Left lung (tissue), 4 donors: ENCODE measurements at regions not wholly inside any gene's neighbourhood (a gene's known extent, or its start where the extent isn't known, plus 50 kb on each side); places are given as distances from the start of the nearest gene placed in this dataset.
"Not testable (repeated sequence)": the region's sequence is repeated elsewhere in the genome, so short reads cannot be mapped to it uniquely, and the experiment has no call there.

ENCODE experiments used
- ATAC-seq: fragments of 200-7000 bp; cut with Tn5 transposase; one replicate; pipeline ENCODE4 v1.9.1; 2020; ENCODE audit warnings: moderate library complexity
- DNase-seq, 4 donors: peaks; one replicate each; pipeline ENCODE4 v3.0.0-alpha.2; 2013 to 2020
- H3K27ac ChIP-seq, 2 donors: fragments of 200-600 bp; sonication (generic) in 1 of 2; one replicate each; pipeline versions ENCODE4 v1.5.0 to v1.8.0; 2020 to 2021
- H3K27me3 ChIP-seq, 2 donors: fragments of 200-600 bp; sonication (generic) in 1 of 2; one replicate each; pipeline versions ENCODE4 v1.5.0 to v1.8.0; 2020 to 2021
- H3K36me3 ChIP-seq, 2 donors: fragments of 200-600 bp; sonication (generic) in 1 of 2; one replicate each; pipeline versions ENCODE4 v1.5.0 to v1.8.0; 2020 to 2021
- H3K4me1 ChIP-seq, 2 donors: fragments of 200-600 bp; one replicate each; pipeline ENCODE4 v1.8.0; 2021
- H3K4me3 ChIP-seq, 2 donors: fragments of 200-600 bp; sonication (generic) in 1 of 2; one replicate each; pipeline versions ENCODE4 v1.5.0 to v1.8.0; 2020 to 2021; ENCODE audit warnings: mild to moderate bottlenecking in 1 of 2
- H3K9me3 ChIP-seq, 2 donors: fragments of 200-600 bp; sonication (generic) in 1 of 2; one replicate each; pipeline versions ENCODE4 v1.5.0 to v1.8.0; 2020 to 2021
- CTCF ChIP-seq, 2 donors: fragments of 200-600 bp; sonication (generic) in 1 of 2; IDR thresholded peaks; one replicate each; pipeline versions ENCODE4 v1.5.0 to v1.8.0; 2021; ENCODE audit warnings: antibody characterized with exemption in 2 of 2
- intact Hi-C, 2 donors: fragments of 100-400 bp; cut with DNase I; formaldehyde crosslinking; loops; one replicate each; pipeline versions ENCODE4 v1.11.2 to v1.14.2; 2022
- donor health status: DM: no; HTN: yes; CAD: no.
- donor health status: DM: no; HTN: no; CAD: no.

- no peak for TF ChIP-seq CTCF (IDR thresholded peaks at IDR 0.05)
- H3K4me1 ChIP-seq, result no peaks in the 10 kb centered on the region
- DNase-seq, result no peak
- no peak for ATAC-seq
- no peaks in the 10 kb centered on the region for H3K36me3 ChIP-seq
- intact Hi-C loops, result no loop called here
- peaks cover 0 to 44% of the 10 kb centered on the region in 2 donors for H3K27me3 ChIP-seq
- H3K27ac ChIP-seq, result no peak overlapping the region
- no peaks in the 10 kb centered on the region for H3K9me3 ChIP-seq
- H3K4me3 ChIP-seq, result no peak overlapping the region
Measured at GRCh38 chr5:154540600-154540999, 62.6 kb upstream of the HAND1 start.

- DNase-seq, result no peak
- no peak for TF ChIP-seq CTCF (IDR thresholded peaks at IDR 0.05)
- no peaks in the 10 kb centered on the region for H3K36me3 ChIP-seq
- no peaks in the 10 kb centered on the region for H3K4me1 ChIP-seq
- ATAC-seq, result no peak
- peaks cover 0 to 50% of the 10 kb centered on the region in 2 donors for H3K27me3 ChIP-seq
- no peak overlapping the region for H3K4me3 ChIP-seq
- H3K9me3 ChIP-seq, result no peaks in the 10 kb centered on the region
- no peak overlapping the region for H3K27ac ChIP-seq
- intact Hi-C loops, result no loop called here
Measured at GRCh38 chr5:154538492-154538891, 60.5 kb upstream of the HAND1 start.

GRCh38 chr5:154536439-154536838, 58.4 kb upstream of the HAND1 start:
- H3K4me1 ChIP-seq, intact Hi-C loops, H3K36me3 ChIP-seq, DNase-seq, H3K9me3 ChIP-seq, H3K27ac ChIP-seq, ATAC-seq, H3K4me3 ChIP-seq: not testable (repeated sequence)
- peaks cover 0 to 33% of the 10 kb centered on the region in 2 donors for H3K27me3 ChIP-seq

GRCh38 chr5:154535535-154535934, 57.5 kb upstream of the HAND1 start:
- no peak for TF ChIP-seq CTCF (IDR thresholded peaks at IDR 0.05)
- intact Hi-C loops, result no loop called here
- Histone ChIP-seq H3K27ac (no peak overlapping the region), H3K9me3 (no peaks in the 10 kb centered on the region), H3K27me3 (peaks cover 0 to 30% of the 10 kb centered on the region in 2 donors), H3K36me3 (no peaks in the 10 kb centered on the region), H3K4me1 (no peaks in the 10 kb centered on the region), H3K4me3 (no peak overlapping the region)
- ATAC-seq (peak; percentile 86), DNase-seq (peak in 1 of 4 donors; percentile 16)

GRCh38 chr5:154534457-154535050, 56.5 kb upstream of the HAND1 start:
- peak; percentile 53 for ATAC-seq
- H3K36me3 ChIP-seq, result no peaks in the 10 kb centered on the region
- H3K9me3 ChIP-seq, result no peaks in the 10 kb centered on the region
- DNase-seq, result no peak
- H3K27ac ChIP-seq, result no peak overlapping the region
- no peak overlapping the region for H3K4me3 ChIP-seq
- intact Hi-C loops, result no loop called here
- no peak for TF ChIP-seq CTCF (IDR thresholded peaks at IDR 0.05)
- H3K4me1 ChIP-seq, result no peaks in the 10 kb centered on the region
- H3K27me3 ChIP-seq, result peaks cover 0 to 20% of the 10 kb centered on the region in 2 donors

GRCh38 chr5:154529282-154529681, 51.3 kb upstream of the HAND1 start:
- TF ChIP-seq CTCF (IDR thresholded peaks at IDR 0.05), result no peak
- DNase-seq (no peak), ATAC-seq (no peak)
- Histone ChIP-seq H3K4me3 (no peak overlapping the region), H3K36me3 (no peaks in the 10 kb centered on the region), H3K27me3 (no peaks in the 10 kb centered on the region), H3K27ac (no peak overlapping the region), H3K4me1 (no peaks in the 10 kb centered on the region), H3K9me3 (no peaks in the 10 kb centered on the region)
- intact Hi-C loops, result no loop called here
